HG03097 (cell line): ENCODE measurements at regions not wholly inside any gene's neighbourhood (a gene's known extent, or its start where the extent isn't known, plus 50 kb on each side); places are given as distances from the start of the nearest gene placed in this dataset.

ENCODE experiments used
- ATAC-seq: cut with Tn5 transposase; IDR thresholded peaks from one replicate; pipeline ENCODE4 v1.9.1; 2021; ENCODE audit not compliant: unreplicated experiment, low FRiP score

DNA sequence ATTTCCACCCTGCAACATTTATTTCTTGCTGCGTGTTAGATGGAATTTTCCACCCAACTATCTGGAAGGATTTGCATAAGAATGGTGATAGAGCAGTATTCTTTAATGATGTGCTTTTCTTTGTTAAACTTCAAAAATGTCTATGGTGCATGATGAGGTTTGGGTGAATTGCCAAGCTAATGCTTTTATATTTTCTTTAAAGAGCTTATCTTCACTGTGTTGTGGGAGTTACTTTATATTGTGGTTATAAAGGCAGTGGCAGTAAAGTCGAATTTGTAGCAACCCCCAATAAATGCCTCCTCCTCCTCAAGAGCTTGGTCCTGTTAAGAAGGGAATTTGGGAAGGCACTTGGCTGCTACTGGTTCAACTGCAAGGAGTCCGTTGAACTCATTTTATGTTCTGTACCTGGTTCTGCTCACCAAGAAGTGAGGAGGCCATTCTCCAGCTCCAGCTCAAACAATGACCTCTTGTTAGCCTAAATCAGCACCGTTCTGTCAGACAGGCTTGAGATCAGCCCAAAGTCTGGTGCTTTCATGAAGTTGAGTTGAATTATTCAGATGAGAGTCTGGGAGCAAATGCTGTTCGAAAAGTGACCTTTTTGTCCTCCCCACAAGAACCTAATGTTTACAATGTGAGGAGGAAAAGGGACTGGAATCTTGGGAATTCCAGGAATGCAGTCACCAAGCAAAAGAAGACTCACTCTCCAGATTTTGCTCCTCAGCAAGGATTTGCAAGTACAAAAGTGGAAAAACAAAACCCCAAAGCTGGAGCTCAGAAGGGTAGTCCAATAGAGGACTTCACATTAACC lies 217.0 kb downstream of the TMEM38B start:
- no peak for ATAC-seq

DNA sequence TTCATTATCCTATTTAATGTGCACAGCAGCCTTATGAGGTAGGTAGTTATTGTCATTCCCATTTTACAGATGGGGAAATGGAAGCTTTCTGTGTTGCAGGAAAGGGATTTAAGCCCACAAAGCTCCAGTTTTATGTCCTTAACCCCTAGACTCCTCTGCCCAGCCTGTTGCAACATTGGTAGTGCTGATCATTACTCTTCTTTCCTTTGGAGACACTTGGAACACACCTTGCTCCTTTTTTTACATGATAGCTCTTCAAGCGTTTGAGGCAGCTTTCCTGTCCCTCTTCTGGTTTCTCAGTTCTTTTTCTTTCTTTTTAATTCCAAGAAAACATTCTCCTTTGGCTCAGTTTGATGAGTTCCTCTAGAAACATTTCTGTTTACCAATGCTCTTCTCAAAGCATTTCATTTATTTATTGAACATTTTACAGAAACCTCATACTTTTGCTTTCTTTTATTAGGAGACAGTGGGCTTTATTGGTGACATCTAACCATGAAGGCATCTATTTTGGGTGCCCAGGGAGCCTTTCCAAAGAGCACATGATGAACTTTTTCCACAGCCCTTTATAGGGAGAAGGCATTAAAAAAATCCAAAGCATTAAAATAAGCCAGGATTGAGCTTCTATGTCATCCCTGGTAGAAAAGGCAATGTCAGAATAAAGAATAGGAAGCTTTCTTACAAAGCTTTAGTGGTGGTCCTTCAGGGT lies 218.0 kb downstream of the TMEM38B start:
- ATAC-seq = no peak

DNA sequence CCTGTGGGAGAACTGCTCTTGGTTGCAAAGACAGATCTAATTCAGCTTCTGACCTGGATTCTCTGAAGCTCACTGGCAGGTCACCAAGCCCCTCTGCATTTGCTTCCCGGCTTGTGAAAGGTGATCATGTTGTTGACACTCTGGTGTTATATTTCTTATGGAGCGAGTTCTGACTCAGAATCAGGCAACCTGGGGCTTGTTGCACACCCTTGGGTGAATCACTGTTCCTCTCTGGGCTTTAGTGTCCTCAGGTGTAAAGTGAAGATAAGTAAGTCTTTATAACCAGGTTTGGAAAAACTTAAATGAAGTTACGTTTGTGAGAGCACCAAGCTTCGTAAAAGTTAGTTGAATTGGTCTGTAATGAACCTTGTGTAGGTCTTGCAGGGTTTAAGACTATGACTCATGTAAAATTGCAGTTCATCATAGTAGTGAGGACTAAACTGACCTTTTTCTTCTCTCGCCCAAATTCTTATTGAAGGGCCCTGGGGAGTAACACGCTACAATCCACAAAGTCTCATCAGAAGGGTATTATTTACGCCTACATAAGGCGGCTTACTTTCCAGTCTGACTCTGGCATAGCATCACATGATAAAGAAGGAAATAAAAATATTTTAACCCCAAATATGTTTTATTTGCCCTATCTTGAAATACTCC lies 218.6 kb downstream of the TMEM38B start:
- ATAC-seq = no peak

DNA sequence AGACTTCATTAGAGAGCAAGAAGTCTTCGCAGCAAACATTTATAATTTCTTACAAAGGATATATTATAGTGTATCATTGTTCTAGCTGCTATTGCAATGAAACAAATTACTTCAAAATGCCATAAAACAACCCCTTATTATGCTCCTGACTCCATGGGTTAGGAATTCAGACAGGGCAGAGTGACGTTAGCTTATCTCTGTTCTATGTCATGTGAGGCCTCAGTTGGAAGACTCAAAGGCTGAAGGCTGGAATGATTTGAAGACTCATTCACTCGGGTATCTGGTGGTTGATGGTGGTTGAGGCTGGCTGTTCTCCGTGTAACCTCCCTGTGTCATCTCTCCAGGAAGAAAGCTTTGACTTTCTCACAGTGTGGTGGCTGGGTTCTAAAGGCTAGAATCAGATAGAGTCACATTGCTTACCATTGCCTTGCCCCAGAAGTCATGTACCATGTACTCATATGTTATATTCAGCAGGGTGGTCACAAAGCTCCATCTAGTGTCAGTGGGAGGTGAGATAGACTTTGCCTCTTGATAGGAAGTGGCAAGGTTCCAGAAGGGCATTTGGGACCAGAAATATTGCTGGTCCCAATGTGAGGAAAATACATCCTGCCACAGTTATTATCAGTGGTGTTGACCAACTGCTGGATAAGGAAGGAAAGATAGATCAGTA lies 226.9 kb downstream of the TMEM38B start:
- no peak for ATAC-seq

DNA sequence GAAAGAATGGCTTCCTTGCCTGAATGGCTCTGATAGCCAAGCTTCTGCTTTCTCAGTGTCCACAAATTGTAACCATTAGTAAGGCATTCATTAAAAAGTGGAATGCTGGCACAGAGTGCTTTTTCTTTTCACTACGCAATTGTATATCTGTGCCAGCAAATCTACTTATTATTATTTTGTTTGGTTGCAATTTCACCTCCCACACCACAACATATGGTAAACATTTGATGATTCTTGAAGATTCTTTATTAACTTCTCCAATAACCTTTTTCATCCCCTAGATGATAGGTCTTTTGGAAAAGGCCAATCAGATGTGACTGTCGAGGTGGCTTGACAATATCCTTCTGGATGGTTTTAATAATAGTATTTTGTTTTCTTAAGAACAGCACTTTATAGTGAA lies 234.1 kb downstream of the TMEM38B start:
- ATAC-seq = no peak

DNA sequence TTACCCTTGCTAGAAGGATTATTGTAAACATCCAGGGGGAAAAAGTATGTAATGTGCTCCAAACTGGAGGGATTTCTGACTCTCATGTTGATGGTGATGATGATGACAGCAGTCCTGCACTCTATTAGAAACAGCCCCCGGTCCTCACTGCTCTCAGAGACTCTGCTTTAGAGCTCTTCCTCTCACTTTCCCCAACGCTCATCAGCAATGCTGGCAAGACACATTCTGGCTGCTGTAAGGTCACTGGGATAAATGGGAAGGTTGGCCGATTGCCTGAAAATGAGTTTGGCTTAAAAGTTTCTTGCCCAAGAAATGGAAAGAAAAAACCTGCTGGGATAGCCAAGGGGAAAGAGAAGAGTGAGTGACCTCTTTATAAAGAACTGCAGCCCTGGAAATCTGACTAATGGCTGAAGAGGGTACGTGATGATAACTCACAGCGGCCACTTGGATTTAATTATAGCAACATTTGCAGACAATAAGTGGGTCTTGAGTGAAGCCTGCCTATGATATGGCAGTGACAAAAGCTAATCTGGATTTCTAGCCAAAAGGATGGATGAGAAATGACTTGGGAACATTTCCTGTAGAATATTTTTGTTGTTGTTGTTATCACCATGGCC lies 235.8 kb downstream of the TMEM38B start:
- no peak for ATAC-seq

DNA sequence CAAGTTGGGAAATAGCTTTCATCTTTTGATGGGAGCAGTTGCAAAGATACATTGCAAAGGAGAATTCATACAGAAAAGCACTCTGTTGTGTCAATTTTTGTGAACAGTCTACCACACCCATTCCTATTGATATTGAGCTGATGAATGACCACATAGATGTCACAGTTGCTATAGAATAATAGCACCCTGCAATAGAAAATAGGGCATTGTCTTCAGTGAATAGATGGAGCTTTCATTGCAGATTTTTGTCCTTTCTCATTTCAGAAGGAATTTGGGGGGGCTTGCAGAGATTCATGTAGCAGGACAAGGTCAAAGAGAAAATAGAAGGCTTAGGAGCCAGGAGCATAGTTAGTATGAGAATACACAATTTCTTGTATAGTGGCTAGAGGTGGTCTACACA lies 237.9 kb downstream of the TMEM38B start:
- ATAC-seq = no peak

DNA sequence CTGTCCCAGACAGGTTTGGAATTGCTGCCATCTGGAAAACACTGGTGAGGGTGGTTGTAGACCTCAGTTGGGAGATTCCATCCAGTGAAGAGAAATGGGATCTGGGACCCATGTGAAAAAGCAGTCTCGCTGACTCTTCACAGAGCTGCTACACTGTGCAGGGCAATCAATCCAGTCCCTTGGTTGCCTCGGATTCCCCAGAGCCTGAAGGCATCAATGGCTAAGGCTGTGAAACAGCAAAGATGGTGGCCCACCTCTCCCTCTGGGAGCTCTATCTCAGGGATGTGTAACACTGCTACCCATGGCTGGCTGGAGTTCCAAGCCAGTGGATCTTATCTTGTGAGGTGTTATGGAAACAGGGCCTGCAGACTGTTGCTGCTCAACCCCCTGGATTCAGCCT lies 256.1 kb downstream of the TMEM38B start:
- no peak for ATAC-seq

DNA sequence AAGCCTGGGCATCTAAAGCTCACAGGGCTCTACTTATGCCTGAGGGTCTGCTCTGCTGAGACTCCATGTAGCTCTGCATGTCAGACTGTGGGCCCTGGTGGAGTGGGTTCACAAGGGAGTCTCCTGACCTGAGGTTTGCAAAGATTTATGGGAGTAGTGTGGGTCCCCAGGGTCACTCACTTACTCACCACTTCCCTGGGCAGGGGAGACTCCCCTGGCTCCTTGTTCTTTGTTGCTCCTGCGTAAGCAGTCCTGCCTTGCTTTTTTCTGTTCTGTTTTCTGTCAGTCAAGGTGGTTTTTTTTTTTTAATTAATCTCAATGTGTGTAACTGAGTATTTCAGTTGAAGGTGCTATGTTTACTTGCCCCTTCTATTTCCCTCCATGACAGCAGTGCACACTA lies 256.6 kb downstream of the TMEM38B start:
- ATAC-seq = no peak

DNA sequence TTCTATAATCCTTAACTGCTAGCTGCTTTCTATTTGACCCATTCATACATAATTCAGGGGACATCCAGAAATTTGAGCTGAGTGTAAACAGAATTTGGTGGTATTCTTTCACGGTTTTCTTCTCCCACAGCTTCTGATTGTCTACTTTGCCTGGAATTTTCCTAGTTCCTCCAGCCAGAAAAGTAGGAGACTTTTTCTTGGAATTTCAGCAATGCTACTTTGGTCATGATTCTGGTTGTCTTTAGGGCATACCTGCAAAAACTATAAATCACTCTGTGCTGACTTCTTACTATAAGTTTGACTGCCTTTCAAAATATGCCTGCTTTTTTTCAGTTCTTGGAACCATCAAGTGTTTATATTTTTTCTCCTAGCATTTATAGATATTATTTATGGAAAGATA lies 260.2 kb downstream of the TMEM38B start:
- no peak for ATAC-seq

DNA sequence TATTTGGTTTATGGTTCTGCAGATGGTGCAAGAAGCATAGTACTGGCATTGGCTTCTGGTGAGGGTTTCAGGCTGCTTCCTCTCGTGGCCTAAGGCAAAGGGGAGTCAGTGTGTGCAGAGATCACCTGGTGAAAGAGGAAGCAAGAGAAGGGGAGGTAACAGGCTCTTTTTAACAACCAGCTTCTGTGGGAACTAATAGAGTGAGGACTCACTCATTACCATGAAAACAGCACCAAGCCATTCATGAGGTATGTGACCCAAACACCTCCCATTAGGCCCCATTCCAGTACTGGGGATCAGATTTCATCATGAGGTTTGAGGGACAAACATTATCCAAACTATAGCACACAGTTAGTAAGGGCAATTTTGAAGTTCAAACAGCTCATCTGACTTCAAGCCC lies 263.5 kb downstream of the TMEM38B start:
- ATAC-seq = no peak

DNA sequence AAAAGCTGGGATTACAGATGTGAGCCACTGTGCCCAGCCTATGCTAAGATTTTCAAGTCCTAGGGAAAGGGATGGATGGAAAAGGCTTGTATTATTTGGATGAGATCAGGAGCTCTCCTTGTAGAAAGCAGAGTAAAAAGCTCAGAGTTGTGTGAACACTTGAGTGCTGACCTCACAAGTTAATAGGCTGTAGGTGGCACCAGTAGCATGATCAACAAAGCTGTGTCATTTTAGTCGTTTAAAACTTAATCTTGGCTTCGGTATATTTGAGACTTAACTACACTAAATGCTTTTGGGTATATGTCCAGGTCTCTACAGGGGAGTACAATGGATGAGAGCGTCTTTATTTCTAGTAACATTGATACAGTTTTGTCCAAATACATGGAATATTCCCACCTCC lies 264.2 kb downstream of the TMEM38B start:
- ATAC-seq = no peak

DNA sequence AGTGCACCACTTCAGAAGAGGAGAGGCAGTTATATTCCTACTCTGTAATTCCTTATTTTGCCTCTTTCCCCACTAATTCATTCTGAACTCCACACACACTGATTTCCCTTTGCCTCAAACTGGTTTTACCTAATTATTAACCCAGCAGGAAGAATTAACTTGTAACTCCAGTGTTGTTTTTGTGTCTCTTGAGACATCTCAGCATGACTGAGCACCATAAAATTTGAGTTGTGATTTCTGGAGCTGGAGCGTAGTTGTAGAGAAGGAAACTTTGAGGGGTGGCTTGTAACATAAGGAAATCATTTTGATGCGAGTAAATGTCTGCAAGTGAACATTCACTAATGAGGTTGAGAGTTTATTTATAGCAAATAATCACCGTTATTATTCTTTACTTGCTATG lies 265.2 kb downstream of the TMEM38B start:
- ATAC-seq = no peak

DNA sequence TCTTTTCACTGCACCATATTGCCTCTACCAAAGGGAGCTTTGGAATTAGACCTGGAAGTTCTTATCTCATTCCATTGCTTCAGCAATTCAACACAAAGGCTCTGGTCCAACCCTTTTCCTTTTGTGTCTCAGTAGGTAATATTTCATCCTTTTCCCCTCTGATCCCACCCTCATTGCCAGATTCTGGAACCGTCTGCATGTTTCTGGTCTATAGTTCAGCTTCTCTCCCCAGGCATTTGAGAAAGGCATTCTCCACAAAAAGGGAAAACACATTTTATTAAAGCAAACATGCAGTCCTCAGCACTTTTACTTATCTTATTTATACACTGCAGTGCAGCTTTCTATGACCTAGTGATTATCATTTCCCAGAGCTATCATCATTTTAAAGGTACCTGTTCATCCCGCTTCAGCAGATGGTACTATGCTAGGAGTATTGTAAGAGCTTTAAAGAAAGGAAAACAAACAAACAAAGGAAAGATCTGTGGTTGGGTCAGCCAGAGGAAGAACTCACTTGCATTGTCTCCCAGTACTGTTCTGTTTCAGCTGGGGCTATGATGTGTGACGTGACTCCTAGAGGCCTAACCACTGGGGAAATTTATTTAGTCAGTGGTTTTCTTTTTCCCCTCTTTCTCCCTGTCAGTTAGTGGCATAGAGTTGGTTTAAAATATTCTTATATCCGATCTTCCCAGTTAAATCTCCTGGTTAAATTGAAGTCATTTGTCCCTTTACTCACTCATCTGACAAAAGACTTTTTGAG lies 269.2 kb downstream of the TMEM38B start:
- ATAC-seq = no peak

DNA sequence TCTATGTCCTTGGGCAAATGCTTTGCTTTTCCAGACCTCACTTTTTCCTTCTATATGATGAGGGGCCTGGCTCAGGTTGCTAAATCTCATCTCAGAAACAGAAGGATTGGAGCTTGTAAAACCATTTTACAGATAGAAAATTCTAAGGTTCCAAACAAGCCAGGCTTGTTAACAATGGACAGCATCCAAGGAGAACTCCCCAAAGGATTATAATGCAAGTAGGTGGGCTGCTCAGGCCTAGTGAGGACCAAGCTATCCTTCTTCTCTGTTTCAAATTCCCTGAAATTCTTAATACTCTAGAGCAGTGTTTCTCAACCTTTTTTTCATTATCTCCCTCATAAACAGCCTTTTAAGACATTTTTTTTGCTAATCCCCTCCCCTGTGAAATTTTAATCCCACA lies 269.8 kb downstream of the TMEM38B start:
- ATAC-seq = no peak

DNA sequence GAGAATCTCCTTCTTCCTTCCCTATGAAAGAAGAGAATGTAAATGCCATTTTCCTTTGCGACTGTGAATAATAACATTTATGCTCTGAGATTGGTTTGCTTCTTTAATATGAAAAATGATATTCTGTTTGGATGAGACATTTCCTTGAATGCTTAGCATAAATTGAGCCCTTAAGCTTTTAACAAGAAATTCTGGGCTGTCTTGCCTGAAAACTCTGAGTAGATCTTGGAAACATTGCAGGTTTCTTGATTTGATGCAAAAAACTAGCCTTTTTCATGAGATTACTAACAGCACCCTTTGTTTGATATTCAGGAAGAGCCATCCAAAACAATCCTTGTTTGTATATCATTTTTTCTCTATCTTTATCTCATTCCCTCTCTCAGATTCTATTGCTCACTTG lies 272.5 kb downstream of the TMEM38B start:
- no peak for ATAC-seq

DNA sequence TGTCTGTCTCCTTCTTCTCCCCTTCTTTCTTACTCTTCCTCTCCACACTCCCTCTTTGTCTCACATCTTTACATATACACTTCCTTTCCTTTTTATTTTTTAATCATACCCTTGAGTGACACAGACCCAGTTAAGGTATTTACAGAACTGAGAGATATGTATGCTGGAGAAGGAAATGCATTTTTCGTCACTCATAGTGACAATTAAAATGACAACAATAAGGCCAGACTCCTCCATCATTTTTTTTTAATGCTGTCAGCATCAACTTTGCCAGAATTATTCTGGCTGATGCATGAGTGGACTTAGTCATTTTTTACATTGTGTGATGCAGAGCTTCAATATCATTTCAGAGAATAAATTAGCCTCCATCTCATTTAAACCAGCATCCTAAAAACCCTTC lies 272.9 kb downstream of the TMEM38B start:
- ATAC-seq = no peak

DNA sequence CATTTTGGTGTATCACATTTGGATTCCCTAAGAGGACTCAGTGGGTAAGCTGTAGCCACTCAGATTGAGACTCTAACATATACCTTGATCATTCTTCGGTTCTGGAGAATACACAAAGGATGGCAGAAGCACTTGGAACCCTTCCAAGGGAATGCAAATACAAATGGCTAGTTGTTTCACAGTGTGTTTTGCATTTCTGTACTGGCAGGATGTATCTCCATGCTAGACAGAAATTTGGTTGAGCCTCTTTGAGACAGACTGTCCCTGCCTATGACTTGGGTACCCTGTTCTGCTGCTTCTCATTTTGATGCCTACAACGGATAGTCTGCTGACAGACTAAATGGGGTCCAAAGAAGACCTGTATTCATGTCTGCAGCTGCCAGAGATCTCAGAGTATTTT lies 273.5 kb downstream of the TMEM38B start:
- ATAC-seq = no peak

DNA sequence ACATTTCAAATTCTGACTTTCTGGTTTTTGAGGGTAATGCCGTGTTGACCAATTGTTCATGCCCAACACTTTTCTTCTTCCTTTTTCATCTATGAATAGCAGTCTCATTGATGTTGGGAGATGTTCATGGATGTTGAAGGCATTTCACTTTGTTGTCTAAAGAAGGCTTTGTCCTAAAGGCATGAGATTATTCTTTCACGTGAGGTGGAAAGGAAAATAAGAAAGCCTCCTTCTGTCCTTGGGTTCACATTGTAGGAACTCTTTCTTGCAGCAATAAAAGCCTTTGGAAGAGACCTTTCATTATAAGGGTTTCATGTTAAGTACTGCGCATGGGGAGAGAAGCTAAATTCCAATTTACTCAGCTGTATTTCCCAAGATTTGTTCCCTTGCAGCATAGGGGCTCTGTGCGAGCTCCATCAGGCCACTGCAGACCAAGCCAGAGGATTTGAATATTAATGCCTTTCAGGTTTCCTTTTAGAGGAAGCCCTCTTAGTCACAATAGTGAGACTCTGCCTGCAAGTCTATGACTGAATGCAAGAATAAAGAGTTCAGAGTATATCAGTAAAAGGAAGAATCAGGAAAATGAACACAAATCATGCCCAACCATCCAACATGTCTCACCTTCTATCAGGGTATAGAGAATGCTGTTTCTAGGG lies 274.6 kb downstream of the TMEM38B start:
- ATAC-seq = no peak

DNA sequence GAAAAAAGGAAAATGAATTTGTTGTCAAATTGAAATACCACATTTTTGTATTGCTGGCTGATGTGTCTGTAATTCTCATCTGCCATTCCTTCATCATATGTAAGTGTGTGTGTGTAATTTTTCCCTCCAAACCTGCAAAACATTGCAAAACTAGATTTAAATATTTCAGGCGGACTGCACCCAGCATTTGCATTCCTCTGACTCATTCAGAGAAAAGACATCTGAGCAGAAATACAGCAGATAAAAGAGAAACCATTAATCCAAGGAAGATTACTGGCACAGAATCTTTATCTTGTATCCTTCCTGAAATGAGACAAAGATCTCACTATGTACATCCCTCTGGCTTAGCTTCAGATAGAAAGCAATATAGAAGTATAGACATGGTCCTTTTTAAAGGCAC lies 275.3 kb downstream of the TMEM38B start:
- ATAC-seq = no peak
